ENCODE measurements at regions not wholly inside any gene's neighbourhood (a gene's known extent, or its start where the extent isn't known, plus 50 kb on each side); places are given as distances from the start of the nearest gene placed in this dataset.

DNA sequence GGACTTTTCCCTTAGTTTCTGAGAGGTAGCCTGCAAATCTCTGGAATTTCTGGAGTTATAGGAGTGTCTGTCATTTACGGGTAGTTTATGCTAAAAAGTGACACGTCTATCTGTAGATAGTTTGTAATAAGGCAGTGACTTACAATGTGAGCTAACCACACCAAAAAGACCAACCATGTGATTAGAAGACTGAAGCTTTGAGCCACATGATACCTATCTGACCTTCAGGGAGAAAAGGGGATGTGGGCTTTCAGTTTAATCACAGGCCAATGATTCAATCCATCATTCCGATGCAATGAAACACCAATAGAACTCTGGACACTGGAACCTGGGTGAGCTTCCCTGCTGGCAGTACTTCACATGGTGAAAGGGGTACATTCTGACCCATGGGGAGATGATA, 254.6 kb upstream of the GK2 start:
- TF ChIP-seq, protein P1, sequence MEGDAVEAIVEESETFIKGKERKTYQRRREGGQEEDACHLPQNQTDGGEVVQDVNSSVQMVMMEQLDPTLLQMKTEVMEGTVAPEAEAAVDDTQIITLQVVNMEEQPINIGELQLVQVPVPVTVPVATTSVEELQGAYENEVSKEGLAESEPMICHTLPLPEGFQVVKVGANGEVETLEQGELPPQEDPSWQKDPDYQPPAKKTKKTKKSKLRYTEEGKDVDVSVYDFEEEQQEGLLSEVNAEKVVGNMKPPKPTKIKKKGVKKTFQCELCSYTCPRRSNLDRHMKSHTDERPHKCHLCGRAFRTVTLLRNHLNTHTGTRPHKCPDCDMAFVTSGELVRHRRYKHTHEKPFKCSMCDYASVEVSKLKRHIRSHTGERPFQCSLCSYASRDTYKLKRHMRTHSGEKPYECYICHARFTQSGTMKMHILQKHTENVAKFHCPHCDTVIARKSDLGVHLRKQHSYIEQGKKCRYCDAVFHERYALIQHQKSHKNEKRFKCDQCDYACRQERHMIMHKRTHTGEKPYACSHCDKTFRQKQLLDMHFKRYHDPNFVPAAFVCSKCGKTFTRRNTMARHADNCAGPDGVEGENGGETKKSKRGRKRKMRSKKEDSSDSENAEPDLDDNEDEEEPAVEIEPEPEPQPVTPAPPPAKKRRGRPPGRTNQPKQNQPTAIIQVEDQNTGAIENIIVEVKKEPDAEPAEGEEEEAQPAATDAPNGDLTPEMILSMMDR (IDR thresholded peaks at IDR 0.05): no peak
- TF ChIP-seq POLR2A (IDR thresholded peaks at IDR 0.05): no peak
